8988T (cell line): ENCODE measurements at regions not wholly inside any gene's neighbourhood (a gene's known extent, or its start where the extent isn't known, plus 50 kb on each side); places are given as distances from the start of the nearest gene placed in this dataset.
"Not testable (repeated sequence)": the region's sequence is repeated elsewhere in the genome, so short reads cannot be mapped to it uniquely, and the experiment has no call there.

Experiments used
- DNase-seq: peaks from one replicate; pipeline ENCODE4 v3.0.0; 2011

DNA sequence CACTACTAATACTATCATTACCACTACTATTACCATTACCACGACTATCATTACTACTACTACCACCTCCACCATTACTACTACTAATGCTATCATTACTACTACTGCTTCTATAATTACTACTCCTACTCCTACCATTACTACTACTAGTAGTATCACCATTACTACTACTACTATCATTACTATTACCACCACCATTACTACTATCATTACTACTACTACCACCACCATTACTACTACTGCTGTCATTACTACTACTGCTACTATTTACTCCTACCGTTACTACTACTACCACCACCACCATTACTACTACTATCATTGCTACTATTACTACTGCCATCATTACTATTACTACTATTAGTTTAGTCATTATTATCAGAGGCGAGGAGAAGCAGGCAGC lies 140.9 kb upstream of the KCNJ15 start:
- no peak for DNase-seq

DNA sequence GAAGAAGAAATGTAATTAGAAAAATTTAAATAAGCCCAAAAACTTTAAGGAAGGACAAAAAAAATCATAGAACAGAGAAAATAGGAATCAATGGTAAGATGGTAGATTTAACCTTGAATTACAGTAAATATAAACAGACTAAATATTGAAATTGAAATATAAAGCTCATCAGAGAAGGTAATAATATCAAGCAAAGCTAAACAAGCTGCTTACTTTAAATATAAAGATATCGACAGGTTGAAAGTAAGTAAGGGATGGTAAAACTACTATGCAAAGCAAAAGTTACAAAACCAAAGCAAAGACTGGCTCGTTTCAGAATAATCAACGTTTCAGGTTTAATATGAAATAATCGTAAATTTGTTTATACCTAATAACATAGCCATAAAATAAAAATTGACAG lies 137.0 kb upstream of the KCNJ15 start:
- no peak for DNase-seq

DNA sequence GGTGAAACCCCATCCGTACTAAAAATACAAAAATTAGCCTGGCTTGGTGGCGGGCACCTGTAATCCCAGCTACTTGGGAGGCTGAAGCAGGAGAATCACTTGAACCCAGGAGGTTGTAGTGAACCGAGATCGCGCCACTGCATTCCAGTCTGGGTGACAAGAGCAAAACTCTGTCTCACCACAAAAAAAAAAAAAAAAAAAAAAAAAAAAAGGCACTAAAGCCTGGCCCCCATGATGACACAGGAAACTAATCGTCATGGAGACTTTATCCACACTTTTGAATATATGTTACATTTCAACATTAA lies 136.2 kb upstream of the KCNJ15 start:
- not testable (repeated sequence) for DNase-seq

DNA sequence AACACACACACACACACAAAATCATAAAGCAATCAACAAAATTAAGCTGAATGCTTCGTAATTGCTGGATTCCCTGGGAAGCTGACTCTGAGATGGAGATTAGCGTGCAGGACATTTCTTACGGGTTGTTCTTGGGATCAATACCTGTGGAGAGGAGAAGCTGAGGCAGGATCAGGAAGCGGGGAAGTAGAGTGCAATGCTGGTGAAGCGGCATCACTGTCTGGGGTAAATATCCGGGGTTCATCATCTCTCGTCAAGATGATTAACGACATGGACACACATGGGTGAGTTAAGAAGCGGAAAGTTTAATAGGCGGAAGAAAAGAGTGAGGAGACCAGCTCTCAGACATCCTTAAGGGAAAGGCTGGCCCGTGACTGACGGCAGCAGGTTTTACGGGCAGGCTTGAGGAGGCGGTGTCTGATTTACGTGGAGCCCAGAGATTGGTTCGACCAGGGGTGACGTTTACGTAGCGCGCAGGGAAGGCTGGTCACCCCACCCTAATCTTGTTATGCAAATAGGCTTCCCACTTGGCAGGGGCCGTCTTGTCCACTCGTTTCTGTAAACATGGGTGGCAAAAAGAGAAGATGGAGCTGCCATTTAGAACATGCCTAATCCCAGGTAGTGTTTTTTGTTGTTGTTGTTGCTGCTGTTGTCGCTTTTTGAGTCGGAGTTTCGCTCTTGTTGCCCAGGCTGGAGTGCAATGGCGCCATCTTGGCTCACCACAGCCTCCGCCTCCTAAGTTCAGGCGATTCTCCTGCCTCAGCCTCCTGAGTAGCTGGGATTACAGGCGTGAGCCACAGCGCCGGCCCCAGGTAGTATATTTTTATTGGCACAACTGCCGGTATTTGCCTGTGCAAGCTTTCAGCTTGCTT lies 135.6 kb upstream of the KCNJ15 start:
- DNase-seq: no peak

DNA sequence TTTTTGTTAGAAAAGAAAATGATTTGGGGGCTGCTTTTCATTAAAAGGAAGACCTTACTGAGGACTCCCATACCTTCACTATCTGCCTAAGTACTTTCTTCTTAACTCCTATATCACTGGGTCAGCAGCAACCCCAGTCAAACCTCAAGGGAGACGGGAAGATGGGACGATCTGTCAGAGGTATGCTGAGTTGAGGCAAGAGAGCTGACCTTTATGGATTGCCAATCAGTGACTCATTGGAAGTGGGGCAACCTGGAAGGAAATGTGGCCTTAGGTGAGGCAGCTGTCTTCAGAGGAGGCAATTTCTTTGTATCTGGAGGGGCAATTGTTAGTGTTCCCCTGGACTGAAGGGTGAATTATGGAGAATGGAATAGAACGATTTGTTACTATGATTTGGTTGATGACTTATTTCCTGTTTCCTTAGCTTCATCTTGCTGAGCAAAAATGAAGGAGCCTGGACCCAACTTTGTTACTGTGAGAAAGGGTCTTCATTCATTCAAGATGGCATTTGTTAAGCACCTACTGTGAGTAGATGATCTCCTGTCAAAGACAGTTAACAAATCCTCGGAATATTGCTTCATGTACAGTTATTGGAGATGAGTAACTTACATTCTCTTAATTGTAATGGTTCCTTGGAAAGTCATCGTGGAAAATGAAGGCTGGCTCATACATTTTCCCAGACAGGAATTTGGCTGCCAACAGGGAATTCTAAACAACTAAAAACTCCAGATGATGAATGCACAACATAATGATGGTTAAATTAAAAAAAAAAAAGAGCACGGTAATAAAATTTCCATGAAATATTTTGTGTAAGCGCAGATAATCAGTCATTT lies 134.7 kb upstream of the KCNJ15 start:
- no peak for DNase-seq

DNA sequence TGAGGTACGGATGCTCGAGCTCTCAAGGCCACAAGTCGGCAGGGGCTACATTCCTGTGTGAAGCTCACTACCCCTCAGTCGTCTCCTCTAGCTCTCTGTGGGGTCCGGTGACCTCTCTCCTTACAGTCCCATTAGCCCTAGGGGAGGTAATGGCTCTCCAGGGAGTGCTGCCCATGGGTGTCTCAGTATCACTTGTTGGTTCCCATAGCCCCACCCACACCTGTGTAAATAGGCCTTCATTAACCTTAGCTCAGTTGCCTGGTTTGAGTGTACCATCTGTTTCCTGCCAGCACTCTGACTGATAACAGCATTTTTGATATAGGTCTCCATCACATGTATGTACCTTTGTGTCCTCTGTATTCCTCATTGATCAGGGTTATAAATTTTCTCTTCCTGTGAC lies 133.2 kb upstream of the KCNJ15 start:
- no peak for DNase-seq

DNA sequence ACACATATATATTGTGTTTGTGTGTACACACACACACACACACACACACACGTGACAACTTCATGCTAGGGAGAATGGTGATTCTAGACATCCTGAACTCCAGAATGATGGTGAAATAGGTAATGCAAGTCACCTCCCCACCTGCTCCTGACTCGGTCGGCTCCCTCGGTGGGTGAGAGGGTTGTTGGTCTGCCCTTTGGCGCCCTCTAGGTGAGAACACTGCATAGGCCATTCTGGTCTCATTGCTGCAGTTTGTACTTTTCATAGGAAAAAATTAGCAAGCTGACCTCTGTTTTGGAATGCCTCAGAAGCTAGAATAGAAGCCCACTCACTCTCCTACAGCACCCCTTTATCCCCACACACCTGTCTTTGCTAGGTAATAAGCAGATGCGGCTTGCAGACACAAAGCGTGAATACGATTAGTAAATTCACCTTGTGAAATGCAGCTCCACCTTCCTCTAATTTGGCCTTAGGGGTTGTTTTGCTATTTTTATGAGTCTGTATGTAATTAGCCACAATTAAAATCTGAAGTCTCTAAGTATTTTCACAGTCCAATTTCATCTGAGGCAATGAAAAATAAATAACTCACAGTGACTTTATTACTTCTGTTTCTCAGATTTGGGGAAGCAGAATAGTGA lies 130.0 kb upstream of the KCNJ15 start:
- DNase-seq: peak; percentile 12

DNA sequence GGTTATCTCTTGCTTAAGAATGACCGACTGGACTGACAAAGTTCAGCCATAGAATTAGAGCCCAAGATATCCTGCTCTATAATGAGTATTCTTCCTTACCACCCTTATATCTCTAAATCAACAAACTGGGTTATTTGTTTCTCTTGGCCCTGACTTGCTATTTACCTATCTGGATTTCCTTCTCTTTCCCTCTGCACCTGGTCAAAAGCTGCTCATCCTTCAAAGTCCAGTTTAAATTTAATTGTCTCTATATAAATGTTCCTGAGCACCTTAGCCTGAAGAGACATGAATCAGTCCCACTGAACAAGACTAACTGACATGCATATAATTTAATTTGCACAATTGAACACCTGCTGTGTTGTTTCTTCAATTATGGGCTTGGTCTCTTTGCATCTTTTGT lies 127.1 kb upstream of the KCNJ15 start:
- DNase-seq: no peak

DNA sequence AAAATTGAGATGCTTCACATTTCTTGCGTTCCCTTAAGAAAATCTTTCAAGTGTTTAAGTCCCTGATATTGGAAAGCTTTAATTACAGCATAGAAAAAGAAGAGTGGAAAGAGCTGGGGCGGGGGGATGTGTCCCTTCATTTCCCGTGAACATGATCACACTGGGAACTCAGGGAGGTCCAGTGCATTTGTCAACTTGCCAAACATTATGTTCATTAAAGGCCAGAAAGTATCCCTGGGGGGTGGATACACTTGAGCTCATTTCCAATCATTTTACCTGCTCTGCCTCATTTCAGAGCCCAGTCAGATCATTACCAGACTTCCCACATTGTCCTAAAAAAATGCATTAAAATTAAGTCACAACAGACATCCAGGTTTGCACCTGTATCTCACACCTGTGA lies 123.6 kb upstream of the KCNJ15 start:
- no peak for DNase-seq

DNA sequence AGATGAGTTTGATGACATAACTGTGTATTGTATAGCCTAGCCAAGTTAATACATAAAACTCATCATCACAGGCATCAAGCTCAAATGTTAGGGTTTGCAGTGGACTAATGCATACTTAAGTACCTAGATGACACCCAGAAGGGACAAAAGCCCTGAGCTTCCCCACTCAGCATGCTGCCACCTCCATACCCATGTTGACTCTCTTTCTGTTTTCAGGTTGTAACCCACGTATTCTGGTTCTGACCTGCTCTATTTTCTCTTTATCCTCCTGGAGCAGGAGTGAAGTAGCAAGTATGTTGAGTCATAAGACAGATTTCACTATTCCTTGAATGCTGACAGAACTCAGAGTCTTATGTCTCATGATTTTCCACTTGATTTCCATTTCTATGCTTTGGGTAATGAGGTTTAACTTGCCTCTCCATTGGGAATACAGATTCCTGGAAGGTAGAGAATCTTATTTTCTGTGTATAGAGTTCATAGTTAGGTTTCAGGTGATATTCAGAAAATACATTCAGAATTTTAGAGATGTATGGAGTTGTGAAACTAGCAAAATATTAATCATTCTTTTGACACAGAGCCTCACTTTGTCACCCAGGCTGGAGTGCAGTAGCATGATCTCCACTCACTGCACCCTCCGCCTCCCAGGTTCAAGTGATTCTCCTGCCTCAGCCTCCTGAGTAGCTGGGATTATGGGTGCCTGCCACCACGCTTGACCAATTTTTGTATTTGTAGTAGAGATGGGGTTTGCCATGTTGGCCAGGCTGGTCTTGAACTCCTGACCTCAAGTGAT lies 122.5 kb upstream of the KCNJ15 start:
- no peak for DNase-seq

DNA sequence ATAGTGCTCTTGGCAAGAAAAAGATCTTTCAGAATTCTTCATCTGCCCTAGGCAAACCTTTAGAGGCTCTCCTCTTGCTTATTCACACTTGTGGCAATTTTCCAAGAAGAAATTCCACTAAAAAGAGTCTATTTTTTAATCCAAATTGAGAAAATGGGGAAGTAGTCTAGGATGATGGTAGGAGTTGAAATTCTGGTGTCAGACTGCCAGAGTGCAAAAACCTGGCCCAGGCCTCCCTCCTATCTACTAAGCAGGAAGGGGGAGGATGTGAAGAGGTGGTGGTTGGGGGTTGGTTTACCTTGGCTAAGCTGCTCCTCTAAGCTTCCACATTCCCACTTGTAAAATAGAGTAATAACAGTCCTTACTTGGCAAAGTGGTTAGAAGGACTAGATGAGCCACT lies 120.6 kb upstream of the KCNJ15 start:
- DNase-seq: no peak

DNA sequence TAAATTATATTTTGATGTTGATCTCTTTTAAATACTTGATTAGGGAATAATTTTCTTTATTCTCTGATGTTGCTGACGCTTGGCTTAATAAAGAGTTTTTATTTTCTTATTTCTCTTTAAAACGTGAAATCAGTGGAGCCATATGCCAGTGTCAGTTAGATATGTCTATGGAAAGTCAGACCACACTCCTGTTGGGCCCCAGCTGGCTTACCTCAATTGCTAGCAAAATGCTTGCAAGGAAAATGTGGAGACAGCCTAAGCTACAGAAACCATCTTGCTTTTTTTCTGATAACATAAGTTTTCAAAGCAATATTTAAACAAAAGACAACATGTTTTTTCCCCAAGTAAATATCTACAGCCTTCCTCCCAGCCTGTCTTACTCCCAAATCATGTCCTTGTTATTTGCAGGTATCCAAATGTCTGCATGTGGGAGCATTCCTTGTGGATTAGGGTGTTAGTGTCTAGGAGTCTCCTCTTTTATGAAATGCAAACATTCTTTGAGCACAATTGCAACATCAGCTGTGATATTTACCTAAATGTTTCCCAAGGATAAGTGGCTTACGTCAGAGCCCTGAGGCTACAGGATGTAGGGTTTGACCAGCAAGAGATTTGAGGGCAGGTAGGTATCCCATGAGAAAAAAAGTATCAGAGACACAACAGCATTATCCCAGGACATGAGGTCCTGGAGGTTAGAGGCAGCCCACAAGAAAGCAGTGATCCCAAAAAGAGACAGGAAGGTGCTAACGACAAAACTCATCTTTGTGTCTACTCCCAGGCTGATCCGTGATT lies 117.2 kb upstream of the KCNJ15 start:
- no peak for DNase-seq

DNA sequence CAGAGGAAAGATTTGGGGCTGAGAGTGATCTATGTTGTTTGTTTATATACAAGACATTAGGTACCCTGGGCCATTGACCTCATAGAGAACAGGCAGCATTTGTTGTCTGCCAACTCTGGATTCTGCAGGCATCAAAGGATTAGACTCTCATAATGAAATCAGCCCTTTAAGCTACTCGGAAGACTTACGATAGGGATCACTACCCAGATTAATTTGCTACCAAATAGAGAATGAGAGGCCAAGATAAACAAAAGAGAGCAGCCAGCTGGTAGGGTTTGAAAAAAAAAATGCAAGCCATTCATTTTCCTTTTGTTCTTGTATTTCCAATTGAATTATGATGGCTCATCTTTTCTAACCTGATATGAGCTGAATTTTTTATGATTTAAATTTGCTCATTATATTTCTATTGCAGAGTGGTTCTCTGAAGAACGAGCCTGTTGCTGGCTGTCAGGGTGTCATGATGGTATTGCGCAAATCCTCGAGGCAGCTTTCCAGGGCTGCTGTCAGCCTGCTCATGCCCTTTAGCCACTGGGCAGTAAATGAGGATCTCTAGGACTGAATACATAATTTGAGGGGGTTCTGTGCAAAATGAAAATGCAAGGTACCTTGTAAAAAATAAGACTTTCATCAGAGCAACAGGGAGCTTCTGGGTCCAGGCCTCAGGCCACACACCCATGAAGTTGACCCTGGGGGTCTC lies 116.4 kb upstream of the KCNJ15 start:
- DNase-seq: no peak

DNA sequence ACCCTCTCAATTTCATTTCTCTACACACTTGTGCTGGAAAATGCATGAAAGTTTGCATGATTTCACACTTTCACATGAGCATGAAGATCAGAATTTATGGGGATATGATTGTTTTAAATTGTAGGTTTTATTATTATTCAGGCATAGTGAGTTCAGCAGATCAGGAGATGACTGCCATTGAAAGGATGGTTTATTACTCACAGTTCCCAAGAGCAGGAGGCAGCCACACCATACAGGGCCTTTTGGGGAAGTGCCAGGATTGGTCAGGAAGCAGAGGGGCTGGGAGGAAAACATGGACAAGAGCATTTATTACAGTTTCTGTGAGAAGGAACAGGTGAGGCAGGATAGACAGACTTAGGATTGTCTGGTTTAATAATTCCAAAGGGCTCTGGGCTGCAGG lies 114.6 kb upstream of the KCNJ15 start:
- no peak for DNase-seq

DNA sequence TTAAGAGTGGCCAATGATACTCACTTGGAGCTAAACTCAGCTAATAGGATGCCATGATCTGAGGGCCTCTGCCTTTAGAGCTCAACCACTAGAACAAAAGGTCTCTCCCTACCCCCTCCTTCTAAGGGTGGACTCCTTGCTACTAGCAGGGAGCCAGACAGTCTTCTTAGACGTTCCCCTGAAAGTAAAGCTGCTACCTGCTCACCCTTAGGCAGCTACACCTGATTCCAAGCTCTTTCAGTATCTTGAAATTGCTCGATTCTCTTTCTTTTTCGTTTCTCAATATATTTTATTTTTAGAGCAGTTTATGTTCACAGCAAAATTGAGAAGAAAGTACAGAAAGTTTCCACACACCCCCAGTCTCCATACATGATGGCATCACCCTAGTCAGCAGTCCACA lies 112.6 kb upstream of the KCNJ15 start:
- DNase-seq: no peak

DNA sequence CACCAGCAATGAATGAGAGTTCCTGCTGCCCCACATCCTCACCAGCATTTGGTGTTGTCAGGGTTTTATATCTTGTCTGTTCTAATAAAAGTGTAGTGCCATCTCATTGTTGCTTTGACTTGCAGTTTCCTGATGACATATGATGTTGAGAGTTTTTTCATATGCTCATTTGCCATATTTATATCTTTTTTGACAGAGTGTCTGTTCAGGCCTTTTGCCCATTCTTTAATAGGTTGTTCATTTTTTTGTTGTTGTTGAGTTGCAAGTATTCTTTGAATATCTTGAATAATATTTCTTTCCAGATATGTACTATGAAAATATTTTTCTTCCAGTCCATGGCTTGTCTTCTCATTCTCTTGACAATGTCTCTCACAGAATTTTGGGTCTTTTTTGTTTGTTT lies 111.7 kb upstream of the KCNJ15 start:
- no peak for DNase-seq

DNA sequence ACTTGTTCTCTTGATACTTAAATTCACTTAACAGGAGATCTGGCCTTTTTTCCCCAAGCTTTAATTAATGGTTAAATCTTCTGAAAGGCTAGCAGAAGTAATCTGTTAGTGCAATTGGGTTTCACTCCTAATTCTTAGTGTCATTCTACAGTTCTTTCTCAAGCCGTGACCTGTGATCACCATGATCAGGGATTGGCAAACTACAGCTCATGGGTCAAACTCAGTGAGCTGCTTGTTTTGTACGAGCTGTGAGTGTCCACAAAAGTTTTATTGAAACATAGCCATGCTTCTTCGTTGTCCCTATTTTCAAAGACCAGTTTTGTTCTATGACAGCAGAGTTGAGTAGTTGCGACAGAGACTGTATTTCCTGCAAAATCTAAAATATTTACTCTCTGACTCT lies 109.4 kb upstream of the KCNJ15 start:
- no peak for DNase-seq

DNA sequence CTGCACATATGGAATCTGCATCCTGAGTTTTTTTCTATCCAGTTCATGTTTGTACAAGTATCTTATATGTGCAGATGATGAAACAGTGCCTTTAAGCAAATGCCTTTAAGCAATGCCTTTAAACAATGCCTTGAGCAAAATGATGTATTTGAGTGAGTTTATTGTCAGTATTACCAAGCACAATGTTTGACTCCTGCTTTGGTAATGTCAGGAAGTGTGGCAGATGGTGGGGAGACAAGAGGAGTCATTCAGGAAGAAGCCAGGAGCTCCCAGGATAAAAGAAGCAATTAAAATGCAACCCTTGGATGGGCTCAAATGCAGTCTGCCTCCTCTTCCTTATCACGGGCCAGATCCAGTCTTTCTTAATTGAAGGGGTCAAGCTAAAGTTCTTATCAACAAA lies 108.7 kb upstream of the KCNJ15 start:
- no peak for DNase-seq

DNA sequence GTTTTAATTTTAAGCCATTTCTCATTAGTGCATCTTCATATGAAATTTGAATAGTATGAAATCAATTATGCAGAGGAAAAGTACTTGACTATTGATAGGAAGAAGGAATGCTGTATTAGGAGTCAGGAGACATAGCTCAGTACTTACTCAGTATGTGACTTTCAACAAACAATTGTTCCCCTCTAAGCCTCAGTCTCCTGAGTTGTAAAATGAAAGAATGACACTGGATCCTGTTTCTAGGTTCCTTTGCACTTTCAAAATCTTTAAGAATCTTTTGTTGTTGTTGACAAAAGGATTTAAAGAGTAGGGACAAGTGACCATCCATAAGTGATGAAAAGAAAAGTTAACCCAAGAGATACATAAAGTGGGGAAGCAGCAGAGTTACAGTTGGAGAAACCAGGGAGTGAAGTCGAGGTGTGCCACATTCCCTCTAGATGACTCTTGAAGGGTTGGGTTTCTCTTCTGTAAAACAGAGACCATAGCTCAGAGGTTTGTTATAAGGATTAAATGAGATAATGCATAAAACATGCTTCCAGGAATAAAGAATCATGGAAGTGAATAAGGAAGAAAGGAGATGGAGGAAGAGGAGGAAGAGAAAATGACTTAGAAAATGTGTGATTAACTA lies 105.7 kb upstream of the KCNJ15 start:
- DNase-seq: no peak

DNA sequence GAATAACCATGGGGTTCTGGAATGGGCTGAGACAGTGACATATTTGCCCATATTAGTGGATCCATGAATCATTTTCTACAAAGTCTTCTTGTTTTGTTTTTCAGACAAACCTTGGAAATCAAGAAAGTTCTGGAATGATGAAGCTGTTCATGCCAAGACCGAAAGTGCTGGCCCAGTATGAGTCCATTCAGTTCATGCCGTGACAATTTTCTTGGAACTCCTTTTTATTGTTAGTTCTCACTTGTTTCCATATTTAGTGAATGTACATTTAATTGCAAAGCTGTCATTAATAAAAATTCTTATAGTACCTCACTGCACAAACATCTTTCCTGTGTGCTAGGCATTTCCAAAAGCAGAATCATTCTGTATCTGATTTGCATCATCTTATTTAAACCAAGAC lies 100.6 kb upstream of the KCNJ15 start:
- no peak for DNase-seq

DNA sequence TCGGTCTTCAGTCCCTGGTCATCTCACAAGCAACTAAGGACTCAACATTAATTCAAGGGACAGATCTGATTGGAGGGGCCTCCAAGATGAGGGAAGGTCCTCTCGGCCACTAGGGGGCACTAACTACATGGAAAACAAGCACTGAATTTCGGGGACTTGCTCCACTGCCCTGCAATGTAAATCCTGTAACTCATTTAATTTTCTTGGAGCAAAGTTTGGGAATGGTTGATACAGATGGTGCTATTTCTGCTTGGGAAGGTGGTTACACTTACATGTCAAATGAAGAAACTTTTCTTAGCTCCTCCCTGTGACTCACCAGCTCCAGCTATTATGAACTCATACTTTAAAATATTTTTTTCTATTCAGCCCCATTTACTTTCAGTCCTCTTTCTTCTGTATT lies 97.4 kb upstream of the KCNJ15 start:
- DNase-seq: peak; percentile 17
